RWPE2 (cell line): ENCODE measurements at regions not wholly inside any gene's neighbourhood (a gene's known extent, or its start where the extent isn't known, plus 50 kb on each side); places are given as distances from the start of the nearest gene placed in this dataset.

ENCODE experiments used
- ATAC-seq: fragments of 200-7000 bp; cut with Tn5 transposase; 3 replicates; pipeline ENCODE4 v1.9.1; 2021; ENCODE audit warnings: low read depth
- DNase-seq: peaks from one replicate; pipeline ENCODE4 v3.0.0-alpha.2; 2020; ENCODE audit warnings: low spot score
- H3K27ac ChIP-seq: fragments of 450-650 bp; 2 replicates; pipeline ENCODE4 v1.5.1; 2017; ENCODE audit warnings: mild to moderate bottlenecking; ENCODE audit not compliant: poor library complexity, severe bottlenecking
- H3K27me3 ChIP-seq: fragments of 250-450 bp; sonication (Bioruptor Pico); 2 replicates; pipeline ENCODE4 v1.5.1; 2021; ENCODE audit warnings: mild to moderate bottlenecking, moderate library complexity; ENCODE audit not compliant: insufficient read depth, poor library complexity, severe bottlenecking
- H3K36me3 ChIP-seq: fragments of 250-450 bp; sonication (Bioruptor Pico); 2 replicates; pipeline ENCODE4 v1.5.1; 2020; ENCODE audit warnings: low read depth, mild to moderate bottlenecking, moderate library complexity
- H3K4me1 ChIP-seq: fragments of 250-450 bp; sonication (Bioruptor Pico); 2 replicates; pipeline ENCODE4 v1.5.1; 2021; ENCODE audit warnings: mild to moderate bottlenecking, moderate library complexity; ENCODE audit not compliant: insufficient read depth, poor library complexity, severe bottlenecking
- H3K4me3 ChIP-seq: fragments of 250-450 bp; sonication (Bioruptor Pico); 2 replicates; pipeline ENCODE4 v1.5.1; 2021; ENCODE audit warnings: mild to moderate bottlenecking, moderate library complexity; ENCODE audit not compliant: severe bottlenecking
- H3K9me3 ChIP-seq: fragments of 250-450 bp; sonication (Bioruptor Pico); 2 replicates; pipeline ENCODE4 v1.5.1; 2021; ENCODE audit warnings: mild to moderate bottlenecking, moderate library complexity; ENCODE audit not compliant: severe bottlenecking
- TF ChIP-seq, protein P1 (sequence below): fragments of 450-650 bp; IDR thresholded peaks from one replicate; pipeline ENCODE4 v1.5.1; 2017; ENCODE audit warnings: mild to moderate bottlenecking, moderate library complexity; ENCODE audit not compliant: poor library complexity, severe bottlenecking

DNA sequence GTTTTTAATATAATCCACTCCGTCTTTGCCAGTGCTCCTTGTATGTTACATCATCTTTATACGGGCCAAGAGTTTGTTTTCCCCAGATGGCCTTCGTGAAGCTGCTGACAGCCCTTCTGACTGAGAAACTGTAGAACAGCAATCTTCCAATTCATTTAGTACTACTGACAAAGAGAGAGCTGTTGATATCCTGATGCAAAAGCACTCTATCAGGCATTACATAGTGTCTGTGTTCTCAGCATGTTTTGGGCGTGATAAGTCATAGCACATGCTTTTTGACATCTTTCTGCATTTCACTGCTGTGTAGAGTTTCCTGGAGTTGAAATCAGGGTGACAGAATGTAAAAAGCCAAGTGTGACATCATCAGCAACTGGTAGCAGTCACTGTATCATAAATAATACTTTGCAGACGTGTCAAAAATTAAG lies 746.3 kb upstream of the FAM241A start:
- ATAC-seq: no peak
- TF ChIP-seq, protein P1, sequence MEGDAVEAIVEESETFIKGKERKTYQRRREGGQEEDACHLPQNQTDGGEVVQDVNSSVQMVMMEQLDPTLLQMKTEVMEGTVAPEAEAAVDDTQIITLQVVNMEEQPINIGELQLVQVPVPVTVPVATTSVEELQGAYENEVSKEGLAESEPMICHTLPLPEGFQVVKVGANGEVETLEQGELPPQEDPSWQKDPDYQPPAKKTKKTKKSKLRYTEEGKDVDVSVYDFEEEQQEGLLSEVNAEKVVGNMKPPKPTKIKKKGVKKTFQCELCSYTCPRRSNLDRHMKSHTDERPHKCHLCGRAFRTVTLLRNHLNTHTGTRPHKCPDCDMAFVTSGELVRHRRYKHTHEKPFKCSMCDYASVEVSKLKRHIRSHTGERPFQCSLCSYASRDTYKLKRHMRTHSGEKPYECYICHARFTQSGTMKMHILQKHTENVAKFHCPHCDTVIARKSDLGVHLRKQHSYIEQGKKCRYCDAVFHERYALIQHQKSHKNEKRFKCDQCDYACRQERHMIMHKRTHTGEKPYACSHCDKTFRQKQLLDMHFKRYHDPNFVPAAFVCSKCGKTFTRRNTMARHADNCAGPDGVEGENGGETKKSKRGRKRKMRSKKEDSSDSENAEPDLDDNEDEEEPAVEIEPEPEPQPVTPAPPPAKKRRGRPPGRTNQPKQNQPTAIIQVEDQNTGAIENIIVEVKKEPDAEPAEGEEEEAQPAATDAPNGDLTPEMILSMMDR: no peak
- H3K27ac ChIP-seq: no peak overlapping the region

DNA sequence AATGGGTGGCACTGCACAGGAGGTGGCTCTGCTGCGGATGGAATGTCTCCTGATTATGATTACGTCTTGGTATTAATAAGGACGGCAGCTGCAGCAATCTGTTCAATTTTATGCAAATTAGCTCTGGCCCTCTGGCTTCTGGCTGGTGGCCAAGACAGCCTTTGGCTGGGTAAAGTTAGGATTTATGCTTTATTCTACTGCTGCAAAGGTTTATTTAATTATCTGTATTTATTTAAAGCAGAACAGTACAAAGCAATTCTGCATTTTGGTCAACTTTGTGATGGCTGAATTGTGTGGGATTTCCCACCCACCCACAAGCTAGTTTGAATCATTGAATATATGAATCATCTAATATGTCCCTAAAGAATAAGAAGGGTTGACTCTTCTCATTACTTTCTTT lies 745.6 kb upstream of the FAM241A start:
- TF ChIP-seq, protein P1: no peak
- Histone ChIP-seq H3K36me3 (no peaks in the 10 kb centered on the region), H3K4me3 (no peak overlapping the region), H3K27me3 (no peaks in the 10 kb centered on the region), H3K27ac (no peak overlapping the region), H3K4me1 (no peaks in the 10 kb centered on the region), H3K9me3 (no peaks in the 10 kb centered on the region)
- ATAC-seq (no peak), DNase-seq (no peak)

More for the DNA sequence above, 746.3 kb upstream of the FAM241A start:
- Histone ChIP-seq H3K27me3 (no peaks in the 10 kb centered on the region), H3K4me1 (no peaks in the 10 kb centered on the region), H3K9me3 (no peaks in the 10 kb centered on the region), H3K36me3 (no peaks in the 10 kb centered on the region), H3K4me3 (no peak overlapping the region)
- DNase-seq: no peak

DNA sequence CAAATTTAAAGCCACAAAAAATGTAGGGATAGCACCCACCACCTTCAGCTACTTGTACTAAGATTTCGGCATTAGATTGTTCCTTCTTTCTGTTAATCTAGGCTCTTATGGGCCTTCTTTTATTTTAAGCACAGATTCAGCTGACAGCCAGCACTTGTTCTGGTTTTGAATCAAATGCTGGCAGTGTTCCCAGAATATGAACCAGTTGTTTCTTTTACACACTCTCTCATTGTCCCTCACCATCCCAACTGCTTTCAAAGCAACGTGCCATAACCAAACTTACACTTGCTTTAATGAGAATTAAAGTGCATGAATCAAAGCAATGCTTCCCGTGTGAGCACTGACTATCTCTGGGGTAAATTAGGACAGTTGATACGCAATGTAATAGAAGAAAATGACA lies 744.5 kb upstream of the FAM241A start:
- H3K4me1 ChIP-seq: no peaks in the 10 kb centered on the region
- DNase-seq (no peak), ATAC-seq (no peak)
- no peaks in the 10 kb centered on the region for H3K36me3 ChIP-seq
- no peak overlapping the region for H3K27ac ChIP-seq
- no peaks in the 10 kb centered on the region for H3K27me3 ChIP-seq
- TF ChIP-seq, protein P1: no peak
- H3K9me3 ChIP-seq: no peaks in the 10 kb centered on the region
- H3K4me3 ChIP-seq: no peak overlapping the region

DNA sequence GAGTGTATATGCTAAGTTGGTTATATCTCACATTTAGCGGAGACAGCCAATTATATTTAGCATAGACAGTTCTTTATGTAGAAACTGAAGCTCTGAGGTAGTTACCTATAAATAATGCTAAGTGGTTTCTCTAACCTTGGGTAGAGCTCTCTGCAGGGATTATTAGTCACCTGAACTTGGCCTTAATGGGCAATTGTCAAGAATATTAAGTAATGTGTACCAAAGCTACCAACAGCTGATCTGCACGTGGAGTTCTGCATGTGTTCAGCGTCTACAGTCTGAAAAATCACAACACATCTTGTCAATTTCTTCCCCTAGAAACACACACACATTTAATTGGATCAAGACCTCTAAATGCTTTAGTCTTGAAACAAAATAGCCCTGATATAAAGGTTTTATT lies 740.6 kb upstream of the FAM241A start:
- no peak for DNase-seq
- Histone ChIP-seq H3K27me3 (no peaks in the 10 kb centered on the region), H3K4me1 (no peaks in the 10 kb centered on the region), H3K9me3 (no peaks in the 10 kb centered on the region), H3K36me3 (no peaks in the 10 kb centered on the region), H3K27ac (no peak overlapping the region), H3K4me3 (no peak overlapping the region)
- TF ChIP-seq, protein P1: no peak
- ATAC-seq: no peak

DNA sequence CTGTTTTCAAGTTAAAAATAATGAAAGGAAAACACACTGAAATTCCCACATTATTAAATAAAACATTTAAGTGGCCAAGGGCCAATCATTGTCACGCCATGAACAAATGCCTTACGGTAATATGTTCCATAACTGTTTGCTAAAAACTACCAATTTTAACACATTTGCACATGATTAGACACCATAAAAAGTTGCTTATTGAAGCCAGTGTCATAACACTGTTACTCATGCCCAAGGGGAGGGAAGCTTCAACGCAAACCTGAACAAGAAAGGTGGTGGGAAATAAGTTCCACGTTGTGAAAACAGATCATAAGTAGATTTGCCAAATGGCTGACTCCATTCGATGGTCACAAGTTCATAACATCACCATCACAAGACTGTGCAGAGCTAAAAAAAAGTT lies 739.3 kb upstream of the FAM241A start:
- no peaks in the 10 kb centered on the region for H3K4me1 ChIP-seq
- no peak for ATAC-seq
- DNase-seq: no peak
- TF ChIP-seq, protein P1: no peak
- no peak overlapping the region for H3K4me3 ChIP-seq
- no peak overlapping the region for H3K27ac ChIP-seq
- H3K9me3 ChIP-seq: no peaks in the 10 kb centered on the region
- peaks cover 3% of the 10 kb centered on the region for H3K27me3 ChIP-seq
- H3K36me3 ChIP-seq: no peaks in the 10 kb centered on the region
